ENCODE measurements at regions not wholly inside any gene's neighbourhood (a gene's known extent, or its start where the extent isn't known, plus 50 kb on each side); places are given as distances from the start of the nearest gene placed in this dataset.
"Not testable (repeated sequence)": the region's sequence is repeated elsewhere in the genome, so short reads cannot be mapped to it uniquely, and the experiment has no call there.

DNA sequence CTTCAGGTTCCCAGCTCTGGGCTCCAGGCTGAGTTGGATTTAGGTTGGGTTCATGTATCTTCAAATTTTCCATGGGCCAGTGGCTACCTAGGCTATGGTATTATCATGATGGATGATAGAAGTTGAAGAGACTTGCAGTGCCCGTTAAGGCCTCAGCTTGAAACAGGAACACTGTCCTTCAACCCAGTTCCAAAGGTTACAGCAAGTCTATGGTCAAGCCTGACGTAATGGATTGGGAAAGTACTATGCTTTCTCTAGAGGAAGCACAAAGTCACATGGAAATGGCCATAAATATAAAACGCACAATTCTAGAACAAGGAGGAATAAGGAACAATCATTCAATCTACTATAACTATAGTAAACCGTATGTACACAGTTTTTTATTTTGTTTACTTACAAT, 593.2 kb downstream of the ZEB2 start:
- no peak overlapping the region for H3K27ac ChIP-seq
- no peaks in the 10 kb centered on the region for H3K9me3 ChIP-seq
- H3K27me3 ChIP-seq, result no peaks in the 10 kb centered on the region
- no peak for DNase-seq (ENCODE audit: low spot score)
- no peak overlapping the region for H3K4me3 ChIP-seq
- no peaks in the 10 kb centered on the region for H3K4me1 ChIP-seq
- TF ChIP-seq, protein P1, sequence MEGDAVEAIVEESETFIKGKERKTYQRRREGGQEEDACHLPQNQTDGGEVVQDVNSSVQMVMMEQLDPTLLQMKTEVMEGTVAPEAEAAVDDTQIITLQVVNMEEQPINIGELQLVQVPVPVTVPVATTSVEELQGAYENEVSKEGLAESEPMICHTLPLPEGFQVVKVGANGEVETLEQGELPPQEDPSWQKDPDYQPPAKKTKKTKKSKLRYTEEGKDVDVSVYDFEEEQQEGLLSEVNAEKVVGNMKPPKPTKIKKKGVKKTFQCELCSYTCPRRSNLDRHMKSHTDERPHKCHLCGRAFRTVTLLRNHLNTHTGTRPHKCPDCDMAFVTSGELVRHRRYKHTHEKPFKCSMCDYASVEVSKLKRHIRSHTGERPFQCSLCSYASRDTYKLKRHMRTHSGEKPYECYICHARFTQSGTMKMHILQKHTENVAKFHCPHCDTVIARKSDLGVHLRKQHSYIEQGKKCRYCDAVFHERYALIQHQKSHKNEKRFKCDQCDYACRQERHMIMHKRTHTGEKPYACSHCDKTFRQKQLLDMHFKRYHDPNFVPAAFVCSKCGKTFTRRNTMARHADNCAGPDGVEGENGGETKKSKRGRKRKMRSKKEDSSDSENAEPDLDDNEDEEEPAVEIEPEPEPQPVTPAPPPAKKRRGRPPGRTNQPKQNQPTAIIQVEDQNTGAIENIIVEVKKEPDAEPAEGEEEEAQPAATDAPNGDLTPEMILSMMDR (IDR thresholded peaks at IDR 0.05), result no peak
- no peaks in the 10 kb centered on the region for H3K36me3 ChIP-seq

DNA sequence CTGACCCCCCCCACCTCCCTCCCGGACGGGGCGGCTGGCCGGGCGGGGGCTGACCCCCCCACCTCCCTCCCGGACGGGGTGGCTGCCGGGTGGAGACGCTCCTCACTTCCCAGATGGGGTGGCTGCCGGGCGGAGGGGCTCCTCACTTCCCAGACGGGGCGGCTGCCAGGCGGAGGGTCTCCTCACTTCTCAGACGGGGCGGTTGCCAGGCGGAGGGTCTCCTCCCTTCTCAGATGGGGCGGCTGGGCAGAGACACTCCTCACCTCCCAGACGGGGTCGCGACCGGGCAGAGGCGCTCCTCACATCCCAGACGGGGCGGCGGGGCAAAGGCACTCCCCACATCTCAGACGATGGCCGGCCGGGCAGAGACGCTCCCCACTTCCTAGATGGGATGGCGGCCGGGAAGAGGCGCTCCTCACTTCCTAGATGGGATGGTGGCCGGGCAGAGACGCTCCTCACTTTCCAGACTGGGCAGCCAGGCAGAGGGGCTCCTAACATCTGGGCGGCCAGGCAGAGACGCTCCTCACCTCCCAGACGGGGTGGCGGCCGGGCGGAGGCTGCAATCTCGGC, 597.6 kb downstream of the ZEB2 start:
- H3K36me3 ChIP-seq; H3K27ac ChIP-seq; H3K4me1 ChIP-seq; H3K27me3 ChIP-seq; H3K4me3 ChIP-seq; DNase-seq (ENCODE audit: low spot score): not testable (repeated sequence)
- peaks cover 0 to 11% of the 10 kb centered on the region in 2 donors for H3K9me3 ChIP-seq

DNA sequence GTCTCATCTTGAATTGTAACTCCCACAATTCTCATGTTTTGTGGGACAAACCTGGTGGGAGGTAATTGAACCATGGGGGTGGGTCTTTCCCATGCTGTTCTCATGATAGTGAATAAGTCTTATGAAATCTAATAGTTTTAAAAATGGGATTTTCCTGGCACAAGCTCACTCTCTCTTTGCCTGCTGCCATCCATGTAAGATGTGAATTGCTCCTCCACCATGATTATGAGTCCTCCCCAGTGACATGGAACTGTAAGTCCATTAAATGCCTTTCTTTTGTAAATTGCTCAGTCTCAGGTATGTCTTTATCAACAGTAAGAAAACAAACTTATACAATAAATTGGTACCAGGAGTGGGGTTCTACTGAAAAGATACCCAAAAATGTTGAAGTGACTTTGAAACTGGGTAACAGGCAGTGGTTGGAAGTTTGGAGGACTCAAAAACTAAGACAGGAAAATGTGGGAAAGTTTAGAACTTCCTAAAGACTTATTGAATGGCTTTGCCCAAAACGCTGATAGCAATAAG, 601.4 kb downstream of the ZEB2 start:
- TF ChIP-seq, protein P1 (IDR thresholded peaks at IDR 0.05), result no peak
- Histone ChIP-seq H3K4me1 (no peaks in the 10 kb centered on the region), H3K27me3 (no peaks in the 10 kb centered on the region), H3K4me3 (no peak overlapping the region), H3K27ac (no peak overlapping the region), H3K9me3 (peaks cover 0 to 11% of the 10 kb centered on the region in 2 donors), H3K36me3 (no peaks in the 10 kb centered on the region)
- DNase-seq (ENCODE audit: low spot score), result no peak

DNA sequence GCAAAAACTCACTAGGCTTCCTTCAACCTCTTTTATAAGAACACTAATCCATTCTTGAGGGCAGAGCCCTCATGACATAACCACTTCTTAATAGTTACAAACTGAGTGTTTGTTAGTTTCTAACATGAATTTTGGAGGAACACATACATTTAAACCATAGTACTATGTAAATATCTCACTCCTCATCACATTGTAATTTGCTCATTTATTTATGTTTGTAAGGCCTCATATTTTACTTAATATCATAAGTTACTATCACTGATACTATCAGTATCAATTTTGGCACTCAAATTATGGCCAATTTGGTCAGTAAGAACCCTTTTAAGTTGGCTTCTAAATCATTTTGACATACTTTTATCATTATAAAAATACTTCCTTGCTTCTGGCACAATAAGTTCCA, 603.1 kb downstream of the ZEB2 start:
- H3K36me3 ChIP-seq, result no peaks in the 10 kb centered on the region
- no peaks in the 10 kb centered on the region for H3K4me1 ChIP-seq
- no peak overlapping the region for H3K4me3 ChIP-seq
- no peak overlapping the region for H3K27ac ChIP-seq
- no peak for DNase-seq (ENCODE audit: low spot score)
- TF ChIP-seq, protein P1 (IDR thresholded peaks at IDR 0.05), result no peak
- H3K27me3 ChIP-seq, result no peaks in the 10 kb centered on the region
- H3K9me3 ChIP-seq, result peaks cover 0 to 11% of the 10 kb centered on the region in 2 donors

DNA sequence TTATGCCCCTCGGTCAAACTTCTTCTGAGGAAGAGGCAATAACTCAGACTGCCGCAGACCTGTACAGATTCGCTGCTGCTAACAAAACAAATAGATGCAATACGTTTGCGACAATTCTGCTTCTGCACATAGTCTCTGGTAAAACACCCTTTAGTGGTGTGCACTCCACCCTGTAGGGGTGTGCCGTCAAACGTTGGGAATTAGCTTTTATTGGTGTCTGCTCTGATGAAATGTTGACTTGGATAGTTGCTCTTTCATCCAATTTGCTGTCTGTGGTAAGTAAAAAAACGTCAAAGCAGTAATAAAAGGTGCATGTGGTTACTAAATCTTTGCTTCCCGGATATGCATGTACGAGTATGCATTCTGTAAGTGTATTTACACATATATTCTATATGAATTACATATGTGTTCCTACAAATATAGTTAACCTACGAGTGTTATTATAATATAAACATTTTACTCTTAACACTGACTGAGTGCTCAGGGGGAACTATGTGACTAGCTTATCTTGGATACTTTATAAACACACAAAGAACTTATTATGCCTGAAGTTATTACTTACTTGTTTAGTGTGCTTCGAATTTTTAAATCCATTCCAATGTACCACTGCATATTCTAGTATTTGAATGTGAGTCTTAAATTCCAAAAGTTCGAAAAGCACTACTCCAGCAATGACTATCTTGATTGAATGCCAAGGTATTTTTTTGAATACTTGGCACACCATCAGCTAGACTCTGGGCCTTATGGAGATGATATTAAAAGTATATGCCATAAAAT, 610.2 kb downstream of the ZEB2 start:
- H3K36me3 ChIP-seq, result no peaks in the 10 kb centered on the region
- no peaks in the 10 kb centered on the region for H3K9me3 ChIP-seq
- H3K27ac ChIP-seq, result no peak overlapping the region
- TF ChIP-seq, protein P1 (IDR thresholded peaks at IDR 0.05), result no peak
- no peaks in the 10 kb centered on the region for H3K4me1 ChIP-seq
- no peaks in the 10 kb centered on the region for H3K27me3 ChIP-seq
- H3K4me3 ChIP-seq, result no peak overlapping the region
- no peak for DNase-seq (ENCODE audit: low spot score)

DNA sequence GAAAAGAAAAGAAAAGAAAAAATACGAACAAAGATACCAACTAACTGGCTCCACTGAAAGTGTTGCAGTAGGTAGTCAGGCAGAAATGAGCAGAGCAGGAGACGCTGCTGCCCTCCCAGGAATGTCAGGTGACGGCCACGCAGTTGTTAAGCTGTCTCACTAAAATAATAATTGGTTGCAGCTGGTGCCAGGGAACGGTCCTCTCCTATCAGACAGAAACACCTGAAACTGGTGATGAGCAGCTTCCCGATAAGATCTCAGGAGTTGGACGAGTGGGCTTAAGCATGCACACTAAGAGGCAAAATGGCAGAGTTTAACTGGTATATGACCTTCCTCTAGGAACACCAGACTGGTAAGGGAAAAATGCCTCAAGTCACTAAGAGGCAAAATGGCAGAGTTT, 611.1 kb downstream of the ZEB2 start:
- Histone ChIP-seq H3K9me3 (no peaks in the 10 kb centered on the region), H3K27ac (no peak overlapping the region), H3K27me3 (no peaks in the 10 kb centered on the region), H3K4me3 (no peak overlapping the region), H3K36me3 (no peaks in the 10 kb centered on the region), H3K4me1 (no peaks in the 10 kb centered on the region)
- TF ChIP-seq, protein P1 (IDR thresholded peaks at IDR 0.05), result no peak
- no peak for DNase-seq (ENCODE audit: low spot score)
